GM19463 (cell line): ENCODE measurements at regions not wholly inside any gene's neighbourhood (a gene's known extent, or its start where the extent isn't known, plus 50 kb on each side); places are given as distances from the start of the nearest gene placed in this dataset.

Experiments used
- ATAC-seq: cut with Tn5 transposase; IDR thresholded peaks from one replicate; pipeline ENCODE4 v1.9.1; 2021; ENCODE audit warnings: mild to moderate bottlenecking, moderate library complexity; ENCODE audit not compliant: unreplicated experiment

DNA sequence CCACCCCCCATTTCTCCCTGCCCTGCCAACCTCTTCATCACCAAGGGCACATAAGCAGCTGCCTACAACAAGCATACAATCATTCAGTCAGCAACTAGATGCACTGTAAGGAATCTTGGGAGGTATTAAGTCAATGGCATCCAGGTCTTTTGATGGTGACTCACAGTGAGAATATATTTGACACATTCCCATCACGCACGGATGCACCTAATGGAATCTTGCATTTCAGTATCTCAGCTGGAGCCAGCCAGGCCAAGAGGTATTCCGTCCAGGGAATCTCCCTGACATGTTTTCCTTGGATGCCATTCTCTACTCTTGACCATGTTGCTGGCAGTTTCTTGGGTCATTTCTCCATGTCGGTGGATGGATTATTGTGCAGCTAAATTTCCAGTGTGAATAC is 73.9 kb upstream of the CAPRIN2 start:
- ATAC-seq, result no peak

GRCh38 chr12:30827101-30828066 is 72.6 kb upstream of the CAPRIN2 start:
- no peak for ATAC-seq

GRCh38 chr12:30826276-30826675 is 71.5 kb upstream of the CAPRIN2 start:
- no peak for ATAC-seq

GRCh38 chr12:30825341-30825740 is 70.6 kb upstream of the CAPRIN2 start:
- ATAC-seq, result no peak

GRCh38 chr12:30824311-30824710 is 69.6 kb upstream of the CAPRIN2 start:
- no peak for ATAC-seq

DNA sequence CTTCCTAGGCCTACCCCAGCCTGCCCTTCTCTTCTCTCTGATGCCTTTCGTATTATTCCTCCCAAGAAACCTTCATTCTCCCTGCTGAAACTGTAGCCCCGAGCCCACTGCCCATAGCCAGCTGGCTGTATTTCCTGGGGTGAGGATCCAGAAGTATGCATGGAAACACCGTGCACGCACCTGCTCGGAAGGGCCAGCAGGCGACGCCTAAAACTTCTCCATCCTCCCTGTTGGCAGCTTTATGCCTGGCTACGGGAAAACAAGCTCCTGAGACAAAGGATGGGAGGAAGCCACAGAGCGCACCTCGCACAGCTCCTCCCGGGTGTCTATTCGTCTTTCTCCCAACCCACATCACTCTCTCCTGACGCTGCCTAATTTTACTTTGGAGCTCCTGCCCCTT is 69.0 kb upstream of the CAPRIN2 start:
- ATAC-seq, result no peak

GRCh38 chr12:30823156-30823699 is 68.5 kb upstream of the CAPRIN2 start:
- peak; percentile 37 for ATAC-seq

DNA sequence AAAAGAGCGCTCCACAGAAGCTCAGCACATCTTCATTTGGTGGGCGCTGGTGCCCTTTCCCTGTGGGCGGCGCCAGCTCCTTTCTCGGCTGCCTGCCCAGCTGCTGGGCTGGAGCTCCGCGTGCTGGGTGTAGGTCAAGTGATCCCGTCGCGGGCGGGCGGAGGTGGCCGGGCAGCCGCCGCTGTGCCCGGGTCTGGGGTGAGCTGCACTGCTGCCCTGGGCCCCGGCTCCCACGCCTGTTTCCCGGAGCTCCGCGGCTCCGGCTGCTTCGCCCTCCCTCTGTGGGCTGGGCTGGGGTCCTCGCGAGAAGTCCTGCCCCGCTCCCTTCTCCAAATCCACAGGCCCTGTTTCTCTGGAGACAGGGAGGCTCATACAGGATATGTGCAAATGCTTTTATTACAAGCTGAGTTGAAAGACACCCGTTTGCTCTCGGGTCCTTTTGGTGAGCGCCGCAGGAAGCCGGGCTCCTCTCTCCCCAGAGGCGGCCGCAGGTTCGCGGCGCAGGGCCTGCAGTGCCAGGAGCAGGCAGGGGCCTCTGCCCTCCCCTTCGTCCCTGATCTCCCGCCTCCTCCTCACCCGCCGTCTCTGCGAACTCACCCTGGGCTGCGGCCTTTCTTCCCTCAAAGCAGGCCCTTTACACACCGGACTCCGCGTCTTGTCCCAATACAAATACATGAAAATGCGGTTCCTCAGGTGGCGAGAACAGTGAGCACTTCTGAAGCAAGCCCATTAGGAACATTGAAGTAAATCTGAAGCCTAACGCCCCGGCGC is 67.8 kb upstream of the CAPRIN2 start:
- ATAC-seq, result peak; percentile 63

DNA sequence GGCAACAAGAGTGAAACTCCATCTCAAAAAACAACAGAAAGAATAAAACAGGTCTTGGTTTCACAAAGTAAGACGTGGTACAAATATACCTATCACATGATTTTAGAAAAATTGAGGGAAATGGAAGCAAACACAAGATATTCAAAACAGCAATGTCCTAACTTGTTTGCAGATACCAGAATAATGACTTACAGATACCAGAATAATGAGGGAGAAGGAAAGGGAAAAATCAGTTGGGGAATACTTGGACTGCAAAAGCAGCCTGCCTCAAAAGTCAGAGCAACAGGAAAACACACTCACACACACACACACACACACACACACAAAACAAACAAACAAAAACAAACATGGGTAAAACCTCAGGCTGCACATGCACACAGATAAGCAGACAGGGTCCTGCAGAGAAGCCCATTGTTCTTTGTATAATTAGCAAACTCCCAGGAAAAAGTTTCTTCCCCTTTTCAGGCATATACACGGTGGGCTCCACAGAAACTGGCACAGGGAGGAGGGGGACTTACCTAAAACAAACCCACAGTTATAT is 65.7 kb upstream of the CAPRIN2 start:
- no peak for ATAC-seq

DNA sequence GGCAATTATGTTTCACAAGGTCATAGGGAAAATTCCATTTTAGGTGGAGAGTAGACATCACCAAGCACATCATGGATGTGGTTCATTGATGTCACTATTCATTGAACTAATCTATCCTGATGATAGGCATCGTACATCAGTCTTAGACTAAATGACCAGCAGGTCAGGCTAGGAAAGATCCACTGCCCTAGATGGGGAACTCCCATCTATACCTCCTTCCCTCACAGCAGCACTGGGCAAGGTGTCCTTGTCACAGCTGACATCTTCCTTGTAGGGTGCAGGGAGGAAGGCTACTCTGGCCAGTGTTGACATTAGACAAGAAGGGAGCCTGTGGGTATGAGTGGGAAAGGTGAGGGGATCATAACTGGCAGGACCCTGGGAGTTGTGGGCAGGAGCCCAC is 63.8 kb upstream of the CAPRIN2 start:
- no peak for ATAC-seq

GRCh38 chr12:30816742-30817465 is 62.2 kb upstream of the CAPRIN2 start:
- no peak for ATAC-seq

DNA sequence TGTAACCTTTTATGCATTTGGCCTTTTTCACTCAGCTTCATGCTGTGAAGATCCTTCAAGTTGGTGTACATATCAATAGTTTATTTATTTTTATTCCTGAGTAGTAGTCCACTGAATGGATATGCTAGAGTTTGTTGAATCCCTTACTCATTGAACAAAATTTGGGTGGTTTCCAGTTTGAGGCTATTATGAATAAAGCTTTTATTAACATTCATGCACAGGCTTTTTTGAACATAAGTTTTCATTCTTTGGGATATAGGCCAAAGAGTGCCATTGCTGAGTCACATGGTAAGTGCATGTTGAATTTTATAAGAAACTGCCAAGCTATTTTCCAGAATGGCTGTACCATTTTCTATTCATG is 59.5 kb upstream of the CAPRIN2 start:
- no peak for ATAC-seq

- ATAC-seq, result no peak
Measured at GRCh38 chr12:30813525-30814294, 59.0 kb upstream of the CAPRIN2 start.

- no peak for ATAC-seq
Measured at GRCh38 chr12:30811966-30812365, 57.2 kb upstream of the CAPRIN2 start.

GRCh38 chr12:30810918-30811317 is 56.2 kb upstream of the CAPRIN2 start:
- no peak for ATAC-seq

DNA sequence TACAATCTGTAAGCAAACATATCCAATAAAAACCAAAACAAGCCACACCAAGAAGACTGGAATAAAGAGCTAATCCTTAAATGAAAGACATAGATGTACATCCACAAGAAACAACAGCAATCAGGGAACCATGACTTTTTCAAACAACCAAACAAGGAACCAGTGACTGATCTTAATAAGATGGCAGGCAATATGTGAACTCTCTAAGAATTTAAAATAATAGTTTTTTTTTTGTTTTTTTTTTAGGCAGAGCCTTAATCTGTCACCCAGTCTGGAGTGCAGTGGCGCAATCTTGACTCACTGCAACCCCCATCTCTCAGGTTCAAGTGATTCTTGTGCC is 52.9 kb upstream of the CAPRIN2 start:
- ATAC-seq, result no peak

DNA sequence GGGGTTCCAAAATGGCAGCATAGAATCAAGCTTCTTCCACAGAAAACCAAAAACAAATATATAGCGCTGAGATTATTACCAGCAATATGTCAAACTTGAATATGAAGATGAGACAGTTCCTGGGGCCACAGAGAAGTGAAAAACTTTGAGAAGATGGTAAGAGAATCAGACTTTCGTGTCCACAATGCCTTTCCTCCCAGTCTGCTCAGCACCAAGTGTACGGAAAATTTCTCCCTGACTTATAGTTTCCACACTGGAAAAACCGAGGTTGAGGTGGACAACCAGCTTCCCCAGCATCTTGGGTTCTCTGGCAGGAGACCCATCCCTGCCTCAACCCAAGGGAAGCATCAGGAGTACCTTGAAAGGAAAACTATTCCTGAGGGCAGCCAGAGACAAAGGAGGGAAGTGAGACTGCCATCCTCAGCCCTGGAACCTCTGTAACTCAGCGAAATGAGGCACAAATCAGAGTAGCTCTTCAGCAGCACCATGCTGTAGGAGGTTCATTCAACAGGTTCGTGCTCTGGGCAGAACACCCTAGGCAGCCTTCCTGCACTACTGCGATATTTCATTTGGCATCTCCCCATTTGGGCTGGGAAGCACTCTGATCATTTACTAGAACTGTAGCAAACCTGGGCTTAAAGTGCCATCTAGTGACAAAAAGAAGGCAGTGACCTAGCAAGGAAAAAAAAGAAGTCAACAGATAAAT is 52.4 kb upstream of the CAPRIN2 start:
- ATAC-seq, result peak; percentile 67

DNA sequence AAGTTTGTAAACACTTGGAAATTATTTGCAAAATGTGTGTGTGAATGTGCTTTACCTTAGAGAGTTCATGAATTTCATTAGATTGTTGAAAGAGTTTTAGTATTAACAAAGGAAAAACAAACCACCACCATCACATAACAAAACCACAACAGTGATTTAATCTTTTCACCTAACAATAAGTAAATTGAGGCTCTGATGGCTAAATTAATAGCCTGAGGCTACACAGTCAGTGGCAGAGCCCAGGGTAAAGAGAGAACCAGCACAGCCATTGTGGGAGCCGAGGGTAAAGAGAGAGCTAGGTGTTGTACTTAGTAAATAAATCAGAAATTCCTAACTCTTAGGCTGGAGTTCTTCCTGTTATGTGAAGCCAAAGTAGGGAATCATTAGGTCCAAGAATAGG is 51.2 kb upstream of the CAPRIN2 start:
- no peak for ATAC-seq
